GM21529 (cell line): ENCODE measurements at regions not wholly inside any gene's neighbourhood (a gene's known extent, or its start where the extent isn't known, plus 50 kb on each side); places are given as distances from the start of the nearest gene placed in this dataset.

Source experiments
- ATAC-seq: cut with Tn5 transposase; IDR thresholded peaks from one replicate; pipeline ENCODE4 v1.9.1; 2021; ENCODE audit not compliant: unreplicated experiment

- no peak for ATAC-seq
Measured at GRCh38 chr5:23007762-23008161, 154.6 kb upstream of the CDH12 start.

- ATAC-seq = no peak
Measured at GRCh38 chr5:23007236-23007635, 154.1 kb upstream of the CDH12 start.

- no peak for ATAC-seq
Measured at GRCh38 chr5:23001120-23001519, 148.0 kb upstream of the CDH12 start.

- no peak for ATAC-seq
Measured at GRCh38 chr5:22998774-22999173, 145.6 kb upstream of the CDH12 start.

GRCh38 chr5:22998362-22998761 lies 145.2 kb upstream of the CDH12 start:
- ATAC-seq = no peak

GRCh38 chr5:22988937-22989336 lies 135.8 kb upstream of the CDH12 start:
- no peak for ATAC-seq

GRCh38 chr5:22986281-22986680 lies 133.1 kb upstream of the CDH12 start:
- no peak for ATAC-seq

- ATAC-seq = no peak
Measured at GRCh38 chr5:22985446-22985845, 132.3 kb upstream of the CDH12 start.

GRCh38 chr5:22970956-22971618 lies 117.9 kb upstream of the CDH12 start:
- ATAC-seq = no peak

- no peak for ATAC-seq
Measured at GRCh38 chr5:22970491-22970890, 117.3 kb upstream of the CDH12 start.

GRCh38 chr5:22968386-22968785 lies 115.2 kb upstream of the CDH12 start:
- ATAC-seq = no peak

- ATAC-seq = no peak
Measured at GRCh38 chr5:22965960-22966359, 112.8 kb upstream of the CDH12 start.

GRCh38 chr5:22964632-22965031 lies 111.5 kb upstream of the CDH12 start:
- no peak for ATAC-seq

GRCh38 chr5:22958462-22959262 lies 105.5 kb upstream of the CDH12 start:
- ATAC-seq = no peak

GRCh38 chr5:22947921-22948320 lies 94.8 kb upstream of the CDH12 start:
- ATAC-seq = no peak

GRCh38 chr5:22938362-22938761 lies 85.2 kb upstream of the CDH12 start:
- ATAC-seq = no peak

- no peak for ATAC-seq
Measured at GRCh38 chr5:22928821-22929482, 75.8 kb upstream of the CDH12 start.

GRCh38 chr5:22926574-22926973 lies 73.4 kb upstream of the CDH12 start:
- ATAC-seq = no peak

- ATAC-seq = no peak
Measured at GRCh38 chr5:22918511-22918910, 65.4 kb upstream of the CDH12 start.

GRCh38 chr5:22916393-22916792 lies 63.2 kb upstream of the CDH12 start:
- no peak for ATAC-seq

GRCh38 chr5:22911019-22911418 lies 57.9 kb upstream of the CDH12 start:
- no peak for ATAC-seq

GRCh38 chr5:22910523-22910922 lies 57.4 kb upstream of the CDH12 start:
- no peak for ATAC-seq
